ENCODE measurements at regions not wholly inside any gene's neighbourhood (a gene's known extent, or its start where the extent isn't known, plus 50 kb on each side); places are given as distances from the start of the nearest gene placed in this dataset.

DNA sequence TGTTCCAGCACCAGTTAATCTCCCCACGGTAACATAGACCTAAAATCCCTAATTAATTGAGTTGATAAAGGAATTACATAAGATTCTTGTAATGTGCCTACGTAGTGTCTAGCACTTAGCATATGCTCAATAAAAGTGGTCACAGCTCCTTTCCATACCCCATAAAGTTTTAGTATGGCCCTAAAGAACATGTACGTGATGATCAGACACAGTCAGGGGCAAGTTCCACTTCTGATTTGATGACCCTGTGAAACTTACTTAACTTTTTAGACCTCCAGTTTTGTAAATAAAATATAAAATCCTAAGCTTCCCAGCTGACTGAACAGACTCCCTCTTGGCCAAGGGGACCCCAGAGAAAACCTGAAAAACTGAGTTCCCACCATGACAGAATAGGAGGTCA, 391.3 kb upstream of the ERCC4 start:
- H3K4me3 ChIP-seq (ENCODE audit: low read depth, low read length), result no peak overlapping the region
- TF ChIP-seq CTCF (conservative IDR thresholded peaks at IDR 0.05; ENCODE audit: low read depth, low read length), result no peak
- no peak for DNase-seq (ENCODE audit: low read depth)

DNA sequence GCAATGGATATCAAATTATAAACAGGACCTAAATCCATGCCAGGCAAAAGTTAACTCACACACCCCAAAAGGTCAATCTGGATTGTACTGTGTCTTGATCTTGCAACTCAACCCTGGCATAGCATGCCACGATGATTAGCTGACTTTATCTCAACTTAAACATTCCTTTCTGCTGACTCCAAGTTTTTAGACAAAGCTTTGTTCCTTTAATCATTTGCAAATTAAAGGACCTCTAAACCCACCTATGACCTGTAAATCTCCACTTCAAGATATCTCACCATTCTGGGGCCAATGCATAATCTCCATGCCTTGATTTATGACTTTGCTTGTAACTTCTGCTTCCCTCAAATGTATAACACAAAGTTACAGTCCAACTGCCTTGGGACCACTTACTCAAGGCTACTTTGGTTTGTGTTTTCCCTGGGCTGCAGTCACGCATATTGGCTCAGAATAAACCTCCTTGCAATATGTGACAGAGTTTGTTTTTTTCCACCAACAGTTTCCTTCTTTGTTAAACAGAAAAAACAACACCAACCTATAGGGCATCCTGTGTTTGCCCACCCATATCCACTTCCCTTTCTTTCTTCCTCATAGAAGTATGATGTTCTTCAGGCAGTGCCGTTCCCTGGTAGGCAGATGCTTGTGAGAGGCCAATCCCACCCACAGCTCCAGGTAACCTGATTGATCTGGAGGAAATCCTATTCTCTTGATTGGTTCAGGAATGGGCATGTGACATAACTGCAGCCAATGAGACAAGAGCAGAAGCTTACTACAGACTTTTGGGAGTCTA, 390.6 kb upstream of the ERCC4 start:
- no peak for TF ChIP-seq CTCF (conservative IDR thresholded peaks at IDR 0.05; ENCODE audit: low read depth, low read length)
- H3K4me3 ChIP-seq (ENCODE audit: low read depth, low read length), result no peak overlapping the region
- no peak for DNase-seq (ENCODE audit: low read depth)

- DNase-seq (ENCODE audit: low read depth), result no peak
- no peak overlapping the region for H3K4me3 ChIP-seq (ENCODE audit: low read depth, low read length)
- no peak for TF ChIP-seq CTCF (conservative IDR thresholded peaks at IDR 0.05; ENCODE audit: low read depth, low read length)
Measured at GRCh38 chr16:13540771-13541170, 379.2 kb upstream of the ERCC4 start.

GRCh38 chr16:13542284-13542683, 377.7 kb upstream of the ERCC4 start:
- no peak for DNase-seq (ENCODE audit: low read depth)
- H3K4me3 ChIP-seq (ENCODE audit: low read depth, low read length), result no peak overlapping the region
- TF ChIP-seq CTCF (conservative IDR thresholded peaks at IDR 0.05; ENCODE audit: low read depth, low read length), result no peak

- no peak for TF ChIP-seq CTCF (conservative IDR thresholded peaks at IDR 0.05; ENCODE audit: low read depth, low read length)
- no peak for DNase-seq (ENCODE audit: low read depth)
- H3K4me3 ChIP-seq (ENCODE audit: low read depth, low read length), result no peak overlapping the region
Measured at GRCh38 chr16:13543850-13544249, 376.1 kb upstream of the ERCC4 start.

DNA sequence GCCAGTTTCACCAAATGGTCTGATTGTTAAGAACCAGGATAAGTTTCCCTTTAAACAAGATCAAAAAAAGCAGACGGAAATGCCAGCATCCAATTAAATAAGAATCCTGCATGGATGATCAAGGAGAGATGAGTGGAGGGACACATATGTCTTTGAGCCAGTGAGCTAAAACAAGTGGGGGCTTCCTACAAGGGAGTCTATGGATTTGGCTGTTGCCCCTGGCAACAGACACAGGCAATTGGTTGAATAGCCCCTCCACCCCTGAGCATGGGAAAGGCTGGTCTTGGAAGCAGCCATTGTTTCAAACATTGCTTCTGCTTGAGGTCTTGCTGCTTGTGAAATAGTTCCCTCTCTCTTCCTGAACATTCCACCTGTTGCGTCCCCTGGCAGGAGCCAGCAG, 374.7 kb upstream of the ERCC4 start:
- TF ChIP-seq CTCF (conservative IDR thresholded peaks at IDR 0.05; ENCODE audit: low read depth, low read length), result no peak
- H3K4me3 ChIP-seq (ENCODE audit: low read depth, low read length), result no peak overlapping the region
- no peak for DNase-seq (ENCODE audit: low read depth)

DNA sequence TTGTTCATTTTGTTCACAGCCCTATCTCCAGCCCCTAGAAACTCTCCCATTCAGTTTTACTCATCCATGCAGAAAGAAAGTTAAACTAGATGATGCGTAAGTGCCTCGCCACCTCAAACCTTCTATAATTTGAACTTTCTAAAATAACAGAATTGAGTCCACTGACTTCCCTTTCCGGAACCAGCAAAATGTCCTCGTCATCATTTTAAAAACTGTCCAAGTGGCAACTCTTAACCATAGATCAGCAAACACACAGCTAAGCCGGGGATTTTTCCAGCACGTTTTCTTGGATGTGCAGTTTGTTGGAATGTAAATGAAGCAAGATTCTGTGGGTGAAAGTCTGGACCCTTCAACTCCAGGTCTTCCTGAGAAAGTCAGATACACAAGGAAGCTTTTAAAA, 369.7 kb upstream of the ERCC4 start:
- no peak overlapping the region for H3K4me3 ChIP-seq (ENCODE audit: low read depth, low read length)
- no peak for TF ChIP-seq CTCF (conservative IDR thresholded peaks at IDR 0.05; ENCODE audit: low read depth, low read length)
- no peak for DNase-seq (ENCODE audit: low read depth)

All from epithelial cell of proximal tubule (primary cell).